HG03457 (cell line): ENCODE measurements at regions not wholly inside any gene's neighbourhood (a gene's known extent, or its start where the extent isn't known, plus 50 kb on each side); places are given as distances from the start of the nearest gene placed in this dataset.
A peak's percentile ranks its signal among the peaks of the same experiment; 100 is the strongest.
"Not testable (repeated sequence)": the region's sequence is repeated elsewhere in the genome, so short reads cannot be mapped to it uniquely, and the experiment has no call there.

Source experiments
- ATAC-seq: cut with Tn5 transposase; IDR thresholded peaks from one replicate; pipeline ENCODE4 v1.9.1; 2021; ENCODE audit warnings: moderate number of reproducible peaks; ENCODE audit not compliant: unreplicated experiment

DNA sequence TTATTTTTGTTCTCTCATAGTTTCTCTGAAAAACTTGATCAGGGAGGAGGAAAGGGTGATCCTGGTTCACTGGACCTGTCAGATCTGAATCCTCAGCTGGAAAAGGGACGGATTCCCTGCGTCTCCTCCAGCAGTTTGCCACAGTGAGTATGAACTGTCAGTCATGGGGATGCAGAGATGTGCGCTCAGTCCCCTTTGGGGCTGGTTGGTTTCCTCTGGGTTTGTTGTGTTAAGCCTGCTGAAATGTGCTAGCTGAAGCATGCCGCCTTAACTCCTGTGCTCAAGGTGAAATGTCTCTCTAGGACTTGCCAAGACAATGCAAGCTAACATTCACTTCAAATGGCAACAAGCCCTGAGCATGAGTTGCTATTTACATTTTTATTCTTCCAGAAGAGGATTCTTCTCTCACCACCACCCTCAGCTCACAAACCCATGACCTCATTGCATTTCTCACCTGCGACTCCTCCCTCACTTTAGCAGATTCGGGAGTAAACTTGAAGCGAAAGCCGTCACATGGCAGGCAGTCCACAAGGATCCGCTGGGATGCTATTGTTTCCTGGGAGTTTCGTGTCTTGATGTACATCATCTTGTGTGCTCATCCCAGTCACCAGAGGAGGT is 192.9 kb upstream of the FZD8 start:
- ATAC-seq = no peak

DNA sequence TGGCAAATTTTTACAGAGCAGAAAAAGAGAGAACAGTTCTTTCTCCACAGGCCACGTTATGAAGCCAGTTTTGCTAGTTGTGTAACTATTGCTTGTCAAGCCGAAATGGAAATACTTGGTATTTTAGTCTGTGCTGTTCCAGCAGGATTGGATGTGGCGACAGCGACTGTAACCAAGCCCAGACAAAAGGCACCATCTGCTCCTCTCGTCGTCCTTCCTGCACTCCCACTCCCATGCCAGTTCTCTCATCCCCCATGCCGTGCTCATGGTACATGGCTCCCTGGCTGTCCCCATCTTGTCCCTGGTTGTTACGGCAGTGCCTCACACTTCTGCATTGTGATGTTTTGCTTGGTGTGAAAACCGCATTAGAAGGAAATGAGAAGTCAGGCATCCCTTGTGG is 185.7 kb upstream of the FZD8 start:
- ATAC-seq = no peak

DNA sequence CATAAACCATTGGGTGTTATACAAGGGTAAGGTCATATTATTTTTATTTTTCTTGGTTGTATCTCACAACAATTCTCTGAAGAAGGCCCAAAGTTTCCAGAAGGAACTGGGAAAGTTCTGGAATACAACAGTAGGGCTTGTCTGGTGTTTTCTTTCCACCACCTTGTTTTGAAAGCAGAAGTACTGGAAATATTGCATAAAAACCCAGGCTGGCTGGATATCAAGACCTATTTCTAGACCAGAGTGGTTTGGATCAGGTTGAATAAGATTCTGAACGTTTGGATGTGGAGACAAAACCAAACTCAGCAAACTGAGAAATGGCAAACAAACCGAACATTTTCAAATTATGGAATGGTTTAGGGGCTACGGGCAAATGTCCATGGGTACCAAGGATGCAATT is 182.6 kb upstream of the FZD8 start:
- ATAC-seq = no peak

DNA sequence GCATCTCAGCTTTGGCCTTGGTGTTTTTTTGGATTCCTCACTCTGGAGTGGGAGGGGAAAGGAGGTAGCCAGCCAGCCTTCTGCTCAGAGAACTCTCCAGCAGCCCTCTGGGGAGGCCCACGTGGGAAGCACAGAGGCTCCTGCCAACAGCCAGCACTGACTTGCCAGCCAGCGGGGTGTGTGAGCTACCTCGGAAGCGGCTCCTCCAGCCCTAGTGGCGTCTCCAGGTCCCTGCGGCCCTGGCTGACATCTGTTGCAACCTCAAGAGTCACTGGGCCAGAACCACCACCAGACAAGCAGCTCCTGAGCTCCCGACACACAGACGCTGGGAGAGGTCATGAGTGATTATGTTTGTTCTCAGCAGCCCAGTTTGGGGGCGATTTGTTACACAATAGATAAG is 180.2 kb upstream of the FZD8 start:
- no peak for ATAC-seq

DNA sequence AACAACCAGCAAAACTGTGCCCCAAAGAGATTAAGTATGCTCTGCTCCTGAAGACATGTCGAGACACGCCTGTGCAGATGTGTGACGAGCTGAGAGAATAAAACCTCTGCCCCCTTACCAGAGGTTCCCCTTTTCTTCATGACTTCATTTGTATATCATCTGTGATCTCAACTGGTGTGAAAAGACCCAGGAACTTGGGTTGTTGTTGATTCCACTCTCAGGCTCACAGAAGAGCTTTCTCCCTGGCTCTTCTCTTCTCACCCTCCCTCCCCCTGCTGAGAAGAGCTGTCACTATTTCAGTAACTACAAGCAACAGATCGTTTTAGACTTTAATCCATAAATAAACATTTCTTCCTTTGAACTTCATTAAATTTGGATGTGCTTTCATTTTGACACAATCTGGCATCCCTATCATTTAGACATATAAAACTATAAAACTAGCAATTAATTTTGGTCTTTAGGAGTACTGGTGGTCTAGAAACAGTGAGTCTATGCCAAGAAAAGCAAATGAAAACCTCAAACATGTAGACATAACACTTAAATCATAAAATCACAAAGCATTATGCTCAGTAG is 179.3 kb upstream of the FZD8 start:
- peak; percentile 77 for ATAC-seq

DNA sequence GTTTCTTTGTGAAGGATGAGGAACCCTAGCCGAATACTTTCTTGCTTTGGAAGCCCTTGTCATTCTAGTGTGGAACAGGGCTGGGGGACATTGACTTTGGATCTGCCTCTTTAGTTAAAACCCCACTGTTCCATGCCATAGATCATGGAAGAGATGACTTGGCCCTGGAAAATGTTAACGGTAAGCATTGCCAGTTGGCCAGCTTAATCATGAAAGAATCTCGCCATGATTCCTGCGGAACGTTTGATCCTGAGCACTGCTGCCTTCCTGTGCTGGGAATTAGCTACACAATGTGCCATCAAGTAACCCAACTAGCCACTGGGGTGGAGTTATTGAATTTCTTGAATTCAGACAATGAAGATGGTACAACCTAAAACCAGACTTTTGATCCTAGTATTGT is 177.6 kb upstream of the FZD8 start:
- no peak for ATAC-seq

DNA sequence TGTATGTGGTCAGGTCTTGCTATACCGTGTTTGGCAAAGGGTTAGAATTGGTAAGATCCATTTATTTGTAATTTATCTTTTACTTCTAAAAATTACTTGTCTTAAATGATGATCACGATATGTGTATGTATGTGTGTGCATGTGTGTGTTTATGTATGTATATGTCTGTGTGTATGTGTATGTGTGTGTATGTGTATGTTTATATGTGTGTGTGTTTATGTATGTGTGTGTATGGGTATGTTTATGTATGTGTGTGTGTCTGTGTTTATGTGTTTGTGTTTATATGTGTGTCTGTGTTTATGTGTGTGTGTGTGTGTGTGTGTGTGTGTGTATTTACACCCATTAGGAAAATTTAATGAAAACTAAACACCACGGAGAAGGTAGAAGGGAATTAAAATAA is 176.9 kb upstream of the FZD8 start:
- no peak for ATAC-seq

DNA sequence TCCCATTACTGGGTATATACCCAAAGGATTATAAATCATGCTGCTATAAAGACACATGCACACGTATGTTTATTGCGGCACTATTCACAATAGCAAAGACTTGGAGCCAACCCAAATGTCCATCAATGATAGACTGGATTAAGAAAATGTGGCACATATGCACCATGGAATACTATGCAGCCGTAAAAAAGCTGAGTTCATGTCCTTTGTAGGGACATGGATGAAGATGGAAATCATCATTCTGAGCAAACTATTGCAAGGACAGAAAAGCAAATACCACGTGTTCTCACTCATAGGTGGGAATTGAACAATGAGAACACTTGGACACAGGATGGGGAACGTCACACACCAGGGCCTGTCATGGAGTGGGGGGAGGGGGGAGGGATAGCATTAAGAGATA is 175.0 kb upstream of the FZD8 start:
- not testable (repeated sequence) for ATAC-seq

DNA sequence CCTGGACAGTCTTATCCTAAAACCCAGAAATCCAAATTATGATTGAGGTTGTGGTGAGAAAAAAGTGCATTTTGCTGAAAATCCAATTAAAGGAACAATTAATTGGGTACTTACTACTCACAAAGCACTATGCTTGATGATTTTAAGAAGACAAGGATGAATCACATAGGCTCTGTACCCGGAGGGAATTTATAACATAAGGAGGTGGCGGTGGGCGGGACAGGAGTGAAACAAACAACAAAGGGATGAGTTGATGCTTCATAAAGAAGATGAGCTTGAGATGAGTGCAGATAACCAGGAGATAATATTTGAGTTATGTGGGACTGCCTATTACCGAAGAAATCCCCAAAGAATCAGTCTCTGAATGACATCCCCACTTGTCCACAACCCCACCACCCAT is 171.1 kb upstream of the FZD8 start:
- no peak for ATAC-seq

DNA sequence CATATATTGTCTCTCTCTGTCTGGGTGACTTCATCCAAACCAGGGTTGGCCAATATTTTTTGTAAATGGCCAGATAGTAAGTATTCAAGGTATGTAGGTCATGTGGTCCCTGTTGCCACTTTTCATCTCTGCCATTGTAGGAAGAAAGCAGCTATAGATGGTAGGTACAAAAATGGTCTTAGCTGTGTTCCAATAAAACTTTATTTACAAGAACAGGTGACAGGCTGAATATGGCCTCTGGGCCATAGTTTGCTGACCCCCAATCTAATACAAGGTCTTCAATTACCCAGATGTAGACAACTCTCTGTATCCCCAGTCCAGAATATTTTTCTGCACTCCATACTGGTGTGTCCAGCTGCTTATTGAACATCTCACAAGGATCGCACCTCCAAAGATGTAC is 166.2 kb upstream of the FZD8 start:
- ATAC-seq = no peak

DNA sequence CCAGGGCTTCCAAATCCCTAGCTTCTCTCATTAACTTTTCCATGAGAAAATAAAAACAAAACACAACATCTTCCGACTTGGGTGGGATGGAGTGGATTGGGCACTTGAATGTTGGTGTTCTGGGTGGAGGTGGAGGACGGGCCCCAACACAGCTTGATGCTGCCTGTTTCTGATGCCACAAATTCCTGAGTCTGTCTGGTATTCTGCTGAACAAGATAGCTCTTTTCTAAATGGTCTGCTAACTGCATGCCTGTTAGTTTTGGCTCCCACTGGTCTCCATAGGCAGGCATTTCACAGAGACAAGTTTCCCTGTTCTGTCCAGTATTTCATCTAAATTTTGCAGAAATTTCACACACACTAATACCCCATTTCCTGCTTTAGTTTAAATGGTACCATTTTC is 160.9 kb upstream of the FZD8 start:
- no peak for ATAC-seq

DNA sequence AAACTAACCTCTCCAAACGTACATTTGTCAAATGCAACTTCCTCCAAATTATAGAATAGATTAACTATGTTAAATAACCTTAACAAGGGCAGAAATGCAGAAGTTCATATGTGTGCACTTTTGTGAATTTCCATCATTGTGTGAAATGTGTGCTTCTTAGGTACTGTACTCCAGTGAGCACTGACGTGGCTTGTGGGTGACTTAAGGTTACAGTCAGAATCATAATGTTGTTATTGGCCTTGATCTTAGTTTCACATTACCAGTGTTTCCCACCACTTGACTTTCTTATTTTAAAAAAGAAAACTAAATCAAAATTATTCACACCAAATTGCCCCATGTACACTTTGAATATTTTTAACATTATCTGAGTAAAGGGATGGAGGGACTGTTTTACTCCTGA is 155.1 kb upstream of the FZD8 start:
- no peak for ATAC-seq

DNA sequence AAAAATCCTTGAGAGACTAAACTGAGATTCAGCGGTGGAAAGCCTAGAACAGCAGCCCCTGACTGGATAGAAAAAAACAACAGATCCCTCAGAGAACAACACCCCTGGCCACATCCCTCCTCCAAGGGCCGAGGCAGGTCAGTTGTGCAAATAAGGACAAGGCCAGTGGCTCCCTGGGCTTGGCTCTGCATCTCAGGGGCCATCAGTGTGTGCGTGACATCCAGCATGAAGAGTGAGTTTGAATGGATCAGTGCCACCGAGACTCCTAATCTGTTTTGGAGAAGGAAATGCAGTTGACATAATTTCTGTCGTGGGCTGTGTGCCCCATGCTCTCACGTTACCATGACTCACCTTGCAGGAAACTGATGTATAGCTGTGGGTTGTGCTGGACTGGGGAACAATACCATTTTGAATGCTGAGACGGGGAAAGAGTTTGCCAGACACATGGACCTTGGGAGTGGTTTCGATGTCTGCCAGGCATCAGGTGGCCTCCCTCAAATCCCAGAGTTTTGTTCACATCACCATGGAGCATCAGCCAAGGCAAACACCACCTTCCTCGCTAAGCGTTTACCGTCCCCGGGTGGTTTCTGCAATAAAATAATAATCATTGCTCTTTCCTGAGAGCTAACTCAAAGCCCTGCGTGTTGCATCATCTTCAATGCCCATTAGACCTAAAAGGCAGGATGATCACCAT is 153.2 kb upstream of the FZD8 start:
- no peak for ATAC-seq

DNA sequence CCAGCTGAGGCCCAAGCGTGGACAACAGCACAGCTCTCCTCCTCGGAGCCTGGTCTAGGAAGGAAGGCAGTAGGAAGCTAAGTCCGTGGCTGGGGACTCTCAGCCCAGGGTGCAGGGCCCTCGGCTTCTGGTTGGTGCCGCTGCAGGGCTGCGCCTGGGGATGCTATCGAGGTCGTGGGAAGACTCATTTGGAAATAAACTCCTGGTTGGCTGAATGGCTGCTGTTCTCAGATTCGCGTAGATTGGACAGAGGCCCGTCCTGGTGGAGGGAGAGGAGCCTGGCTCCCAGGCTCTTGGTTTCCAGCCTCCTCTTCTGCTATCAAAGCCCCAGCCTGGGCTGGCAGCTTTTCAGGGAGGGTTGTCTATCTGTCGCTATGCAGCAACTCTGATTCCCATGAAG is 152.6 kb upstream of the FZD8 start:
- no peak for ATAC-seq

DNA sequence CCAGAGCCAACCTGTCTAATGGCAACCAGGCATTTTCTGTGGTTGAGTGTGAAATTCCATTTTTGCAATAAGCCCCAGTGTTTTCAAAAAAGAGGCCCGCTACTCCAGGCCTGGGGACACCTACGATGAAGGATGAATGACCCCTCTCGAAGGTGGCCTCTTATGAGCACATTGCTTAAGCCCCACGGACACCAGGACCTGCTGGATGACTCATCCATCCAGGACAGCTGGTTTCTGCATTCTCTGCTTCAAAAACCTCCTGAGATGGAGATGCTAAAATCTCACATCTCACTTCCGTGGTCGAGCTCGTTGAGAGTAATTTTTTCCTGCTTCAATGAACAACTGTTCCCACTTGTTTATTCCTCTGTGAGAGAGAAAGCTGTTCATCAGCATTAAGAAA is 150.2 kb upstream of the FZD8 start:
- no peak for ATAC-seq

DNA sequence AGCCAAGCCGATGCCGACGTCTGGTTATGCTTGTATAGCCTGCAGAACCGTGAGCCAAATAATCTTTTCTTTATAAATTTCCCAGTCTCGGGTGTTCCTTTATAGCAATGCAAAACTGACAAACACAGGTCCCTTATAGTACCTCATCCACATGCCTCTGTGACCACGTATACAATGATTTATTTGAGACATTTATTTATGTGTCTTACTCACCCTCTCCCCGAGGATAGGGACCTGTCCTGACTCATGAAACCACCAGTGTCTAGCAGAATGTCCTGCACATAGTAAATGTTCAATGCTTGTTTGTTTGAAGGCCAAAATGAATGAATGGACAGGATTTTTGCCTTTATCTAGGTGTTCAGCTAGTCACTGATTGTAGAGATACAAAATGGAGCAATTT is 147.9 kb upstream of the FZD8 start:
- ATAC-seq = no peak

DNA sequence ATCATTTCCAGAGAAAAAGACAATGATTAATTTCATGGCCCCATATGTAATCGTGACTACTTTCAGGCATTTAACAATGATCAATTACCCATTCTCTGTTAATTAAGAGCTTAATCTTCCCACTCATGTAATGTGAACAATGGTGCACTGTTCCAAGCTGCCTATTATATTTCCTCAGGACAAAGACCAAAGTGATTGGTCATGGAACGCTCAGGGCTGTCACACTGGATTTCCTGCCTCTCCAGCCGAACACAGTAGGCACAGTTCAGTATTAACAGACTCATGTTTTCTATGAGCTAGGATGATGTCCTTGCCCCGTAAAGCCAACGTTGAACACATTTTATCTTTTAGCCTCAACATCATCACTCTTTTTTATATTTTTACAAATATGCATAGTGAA is 142.7 kb upstream of the FZD8 start:
- no peak for ATAC-seq

DNA sequence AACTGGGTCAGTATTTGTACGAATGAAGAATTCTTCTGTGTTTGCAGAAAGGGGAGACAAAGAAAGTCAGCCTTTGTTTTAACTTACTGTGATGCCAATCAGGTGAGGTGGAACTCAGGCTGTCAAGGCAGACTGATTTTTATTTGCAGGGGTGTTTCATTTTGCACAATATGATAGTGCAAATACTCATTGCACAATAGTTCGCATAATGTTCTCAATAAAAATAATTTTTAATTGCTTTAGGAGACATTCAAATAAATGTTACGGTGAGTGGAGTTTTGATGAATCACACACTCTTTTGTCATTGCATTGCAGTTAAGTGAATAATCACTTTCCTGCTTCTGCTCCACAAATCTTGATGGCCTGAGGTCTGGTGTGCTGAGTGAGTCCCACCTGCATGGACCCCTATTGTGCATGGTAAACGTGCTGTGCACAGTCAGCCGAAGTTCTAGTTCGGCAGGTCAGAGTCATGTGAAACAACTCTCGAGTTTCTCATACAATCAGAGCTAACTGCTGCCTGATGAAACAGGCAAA is 141.3 kb upstream of the FZD8 start:
- no peak for ATAC-seq

DNA sequence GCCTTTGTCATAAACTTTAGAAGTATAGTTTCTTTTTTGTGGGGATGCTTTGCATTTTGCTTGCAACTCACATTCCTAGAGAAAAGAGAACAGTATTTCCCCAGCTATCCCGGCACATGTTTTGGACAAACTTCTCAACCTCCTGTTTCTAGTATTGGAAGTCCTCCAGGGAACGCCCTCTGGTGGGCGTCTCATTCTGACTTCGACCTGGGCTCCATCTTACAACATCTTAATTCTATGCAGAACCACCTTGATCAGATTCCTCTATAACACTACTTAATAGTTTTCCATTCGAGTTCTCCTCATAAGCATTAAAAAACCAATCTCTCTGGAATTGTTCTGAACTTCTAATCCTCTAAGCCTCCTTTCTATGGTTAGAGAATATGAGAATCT is 139.5 kb upstream of the FZD8 start:
- ATAC-seq = no peak

DNA sequence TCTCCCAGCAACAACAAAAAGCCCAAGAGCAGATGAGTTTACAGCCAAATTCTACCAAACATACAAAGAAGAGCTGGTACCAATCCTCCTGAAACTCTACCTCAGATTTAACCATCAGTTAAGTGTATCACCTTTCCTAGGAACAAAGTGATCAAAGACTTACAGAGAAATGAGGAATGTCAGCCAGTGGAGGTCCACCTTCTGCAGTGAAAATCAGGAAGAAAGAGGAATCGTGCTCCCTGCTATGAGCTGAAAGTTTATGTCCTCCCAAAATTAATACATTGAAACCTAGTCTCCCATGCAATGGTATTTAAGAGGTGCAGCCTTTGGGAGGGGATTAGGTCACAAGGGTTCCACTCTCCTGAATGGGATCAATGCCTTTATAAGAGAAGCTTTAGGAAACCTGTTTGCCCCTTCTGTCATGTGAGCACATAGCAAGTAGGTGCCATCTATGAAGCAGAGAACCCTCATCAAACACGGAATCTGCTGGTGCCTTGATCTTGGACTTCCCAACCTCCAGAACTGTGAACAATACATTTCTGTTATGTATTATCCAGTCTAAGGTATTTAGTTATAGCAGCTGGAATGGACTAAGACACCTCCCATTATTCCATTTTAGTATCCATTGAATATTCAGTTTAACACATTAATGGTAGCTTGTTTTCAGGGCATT is 139.0 kb upstream of the FZD8 start:
- no peak for ATAC-seq

DNA sequence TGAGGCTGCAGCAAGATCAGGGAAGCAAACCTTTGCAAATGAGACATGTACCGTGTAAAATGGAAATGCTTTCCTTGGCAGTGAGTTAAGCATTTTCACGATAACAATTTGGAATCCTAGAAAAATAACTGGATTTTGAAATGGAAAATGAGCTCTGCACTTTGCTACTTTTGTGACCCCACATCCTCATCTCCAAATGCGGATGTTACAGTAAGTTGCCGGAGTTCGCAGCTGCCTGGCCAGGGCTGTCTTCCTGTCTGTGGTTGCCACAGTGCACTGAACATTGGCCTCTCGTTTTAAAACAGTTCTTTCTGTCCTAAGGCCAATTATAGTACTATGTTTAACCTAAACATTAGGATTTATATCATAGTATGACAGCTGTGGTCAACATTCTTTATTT is 136.2 kb upstream of the FZD8 start:
- no peak for ATAC-seq

DNA sequence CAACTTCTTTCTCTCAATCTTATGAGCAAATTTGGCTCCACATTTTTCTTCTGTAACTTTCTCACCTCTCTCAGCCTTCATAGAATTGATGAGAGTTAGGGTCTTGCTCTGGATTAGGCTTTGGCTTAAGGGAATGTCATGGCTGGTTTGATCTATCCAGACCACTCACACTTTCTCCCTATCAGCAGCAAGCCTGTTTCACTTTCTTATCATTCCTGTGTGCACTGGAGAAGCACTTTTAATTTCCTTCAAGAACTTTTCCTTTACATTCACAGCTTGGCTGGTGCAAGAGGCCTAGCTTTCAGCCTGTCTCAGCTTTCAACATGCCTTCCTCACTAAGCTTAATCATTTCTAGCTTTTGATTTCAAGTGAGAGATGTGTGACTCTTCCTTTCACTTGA is 134.5 kb upstream of the FZD8 start:
- not testable (repeated sequence) for ATAC-seq
